ENCODE measurements at regions not wholly inside any gene's neighbourhood (a gene's known extent, or its start where the extent isn't known, plus 50 kb on each side); places are given as distances from the start of the nearest gene placed in this dataset.

- TF ChIP-seq POLR2A (IDR thresholded peaks at IDR 0.05) (no peak), CTCF (IDR thresholded peaks at IDR 0.05) (no peak), POLR2AphosphoS5 (IDR thresholded peaks at IDR 0.05; ENCODE audit: insufficient read depth in 1 of 2, low read depth in 1 of 2) (no peak)
These were observed 175.1 kb upstream of the KL start for GRCh38 chr13:32840989-32841713.
